Mucosa of descending colon (tissue), 3 donors: ENCODE measurements at regions not wholly inside any gene's neighbourhood (a gene's known extent, or its start where the extent isn't known, plus 50 kb on each side); places are given as distances from the start of the nearest gene placed in this dataset.

ENCODE experiments used
- ATAC-seq: fragments of 200-7000 bp; cut with Tn5 transposase; one replicate; pipeline ENCODE4 v1.9.1; 2020; ENCODE audit warnings: mild to moderate bottlenecking, moderate library complexity
- DNase-seq, 3 donors: peaks; one replicate each; pipeline ENCODE4 v3.0.0-alpha.2; 2020
- H3K36me3 ChIP-seq: fragments of 200-600 bp; one replicate; pipeline ENCODE4 v1.8.0; 2021; ENCODE audit warnings: low read depth, mild to moderate bottlenecking
- H3K4me1 ChIP-seq: fragments of 200-600 bp; one replicate; pipeline ENCODE4 v1.8.0; 2021; ENCODE audit warnings: low read depth, mild to moderate bottlenecking
- H3K4me3 ChIP-seq: fragments of 200-600 bp; one replicate; pipeline ENCODE4 v1.8.0; 2021; ENCODE audit warnings: mild to moderate bottlenecking
- H3K9me3 ChIP-seq: fragments of 200-600 bp; one replicate; pipeline ENCODE4 v1.8.0; 2021; ENCODE audit warnings: mild to moderate bottlenecking
- CTCF ChIP-seq: fragments of 200-600 bp; IDR thresholded peaks from one replicate; pipeline ENCODE4 v1.8.0; 2022; ENCODE audit warnings: antibody characterized with exemption, mild to moderate bottlenecking
- intact Hi-C, 2 donors: fragments of 100-400 bp; cut with DNase I in 1 of 2; cut with micrococcal nuclease in 1 of 2; formaldehyde crosslinking; loops; one replicate each; pipeline versions ENCODE4 v1.11.0 to v1.11.1; 2022; cut with DNase I, micrococcal nuclease
- donor health status: DM: no; HTN: no; CAD: no; lungs with moderate emphysema.
- donor health status: DM: no; HTN: no; CAD: no.
- donor health status: DM: no; HTN: yes; CAD: no.

DNA sequence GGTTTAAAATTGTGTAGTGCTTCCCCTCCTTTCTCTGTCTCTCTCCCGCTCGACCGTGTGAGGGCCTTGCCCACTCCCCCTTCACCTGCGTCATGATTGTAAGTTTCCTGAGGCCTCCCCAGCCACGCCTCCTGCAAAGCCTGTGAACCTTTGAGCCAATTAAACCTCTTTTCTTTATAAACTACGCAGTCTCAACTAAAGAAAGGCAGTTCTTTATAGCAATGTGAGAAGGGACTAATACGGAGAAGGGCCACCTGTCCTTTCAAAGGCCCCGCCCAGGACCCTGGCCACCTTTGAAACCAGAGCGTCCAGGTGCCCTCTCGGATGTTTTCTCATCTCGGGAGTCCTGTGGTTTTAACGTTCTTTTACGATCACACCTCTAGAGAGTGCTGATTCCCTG, 741.5 kb downstream of the BRD1 start:
- no peak overlapping the region for H3K4me3 ChIP-seq

DNA sequence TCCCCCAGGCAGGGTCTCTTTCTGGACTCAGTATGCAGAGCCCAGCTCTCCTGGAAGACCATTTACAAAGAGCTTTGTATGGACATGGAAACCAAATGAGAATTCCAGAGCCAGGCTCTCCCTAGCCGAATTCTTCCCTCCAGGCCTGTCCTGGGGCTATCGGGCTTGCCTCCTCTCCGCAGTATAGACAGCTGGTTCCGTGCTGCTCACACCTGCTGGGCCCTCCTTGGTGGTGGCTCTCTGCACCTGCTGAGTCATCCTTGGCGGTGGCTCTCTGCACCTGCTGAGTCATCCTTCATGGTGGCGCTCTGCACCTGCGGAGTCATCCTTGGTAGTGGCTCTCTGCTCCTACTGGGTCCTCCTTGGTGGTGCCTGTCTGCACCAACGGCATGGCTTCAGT, 743.5 kb downstream of the BRD1 start:
- ATAC-seq (no peak), DNase-seq (no peak)
- no peak for TF ChIP-seq CTCF
- Histone ChIP-seq H3K36me3 (no peaks in the 10 kb centered on the region), H3K9me3 (no peaks in the 10 kb centered on the region), H3K4me3 (no peak overlapping the region), H3K4me1 (no peaks in the 10 kb centered on the region)
- intact Hi-C loops, result no loop called here

More for the DNA sequence above, 741.5 kb downstream of the BRD1 start:
- H3K9me3 ChIP-seq, result no peaks in the 10 kb centered on the region
- ATAC-seq, result no peak
- intact Hi-C loops, result no loop called here
- no peaks in the 10 kb centered on the region for H3K36me3 ChIP-seq
- TF ChIP-seq CTCF, result no peak
- no peaks in the 10 kb centered on the region for H3K4me1 ChIP-seq
- no peak for DNase-seq

GRCh38 chr22:49083607-49084006, 744.1 kb downstream of the BRD1 start:
- H3K4me1 ChIP-seq, result no peaks in the 10 kb centered on the region
- no peak overlapping the region for H3K4me3 ChIP-seq
- ATAC-seq (no peak), DNase-seq (no peak)
- no peak for TF ChIP-seq CTCF
- intact Hi-C loops, result no loop called here
- H3K36me3 ChIP-seq, result no peaks in the 10 kb centered on the region
- no peaks in the 10 kb centered on the region for H3K9me3 ChIP-seq

DNA sequence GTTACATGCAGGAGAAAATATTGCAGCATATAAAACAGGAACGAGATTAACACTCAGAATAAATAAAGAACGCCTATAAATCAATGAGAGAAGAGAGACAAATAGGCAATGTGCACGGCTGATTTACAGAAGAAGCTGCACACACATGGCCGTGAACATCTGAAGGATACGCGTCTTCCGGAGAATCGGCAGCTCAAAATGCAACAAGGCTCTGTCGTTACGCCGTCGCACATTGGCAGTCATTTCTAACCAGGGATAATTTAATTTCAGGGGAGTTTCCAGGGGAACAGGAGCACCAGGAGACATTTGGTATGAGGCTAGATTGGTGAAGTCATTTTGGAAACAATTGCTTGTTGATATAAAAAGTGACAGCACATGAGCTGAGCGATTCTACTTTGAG, 745.2 kb downstream of the BRD1 start:
- intact Hi-C loops, result no loop called here
- no peak for TF ChIP-seq CTCF

GRCh38 chr22:49081926-49082325, 745.7 kb downstream of the BRD1 start:
- no peak for ATAC-seq
- intact Hi-C loops, result no loop called here
- no peaks in the 10 kb centered on the region for H3K36me3 ChIP-seq
- no peak for DNase-seq
- no peak overlapping the region for H3K4me3 ChIP-seq
- no peaks in the 10 kb centered on the region for H3K4me1 ChIP-seq
- no peak for TF ChIP-seq CTCF
- H3K9me3 ChIP-seq, result no peaks in the 10 kb centered on the region

More for the DNA sequence above, 745.2 kb downstream of the BRD1 start:
- ATAC-seq (no peak), DNase-seq (no peak)
- H3K9me3 ChIP-seq, result no peaks in the 10 kb centered on the region
- H3K36me3 ChIP-seq, result no peaks in the 10 kb centered on the region
- H3K4me3 ChIP-seq, result no peak overlapping the region
- no peaks in the 10 kb centered on the region for H3K4me1 ChIP-seq

DNA sequence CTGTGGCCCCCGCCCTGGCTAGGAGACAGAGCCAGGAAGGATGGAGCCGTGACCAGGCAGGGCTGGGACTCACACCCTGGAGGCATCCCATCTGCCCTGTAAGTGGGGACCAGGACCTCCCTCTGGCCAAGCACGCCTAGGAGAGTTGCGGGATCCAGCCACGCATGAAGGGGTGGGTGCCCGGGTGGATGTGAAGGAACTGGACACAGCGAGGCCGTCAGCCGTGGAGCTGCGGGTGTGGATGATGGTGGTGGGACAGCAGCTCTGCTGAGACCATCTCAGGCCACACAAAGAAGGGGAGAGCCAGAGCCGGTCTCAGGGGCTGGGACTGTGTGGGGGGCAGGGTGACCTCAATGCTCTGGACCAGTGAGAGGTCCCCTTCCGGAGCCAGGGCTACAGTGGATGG, 746.4 kb downstream of the BRD1 start:
- no peaks in the 10 kb centered on the region for H3K36me3 ChIP-seq
- DNase-seq (no peak), ATAC-seq (no peak)
- no peak for TF ChIP-seq CTCF
- H3K4me1 ChIP-seq, result no peaks in the 10 kb centered on the region
- H3K9me3 ChIP-seq, result no peaks in the 10 kb centered on the region
- no peak overlapping the region for H3K4me3 ChIP-seq
- intact Hi-C loops, result no loop called here
